ENCODE measurements at regions not wholly inside any gene's neighbourhood (a gene's known extent, or its start where the extent isn't known, plus 50 kb on each side); places are given as distances from the start of the nearest gene placed in this dataset.

- POLR2A ChIA-PET = no interaction called here
- H3K4me3 ChIP-seq (ENCODE audit: low read depth, low read length) = no peak overlapping the region
- CTCF ChIA-PET = no interaction called here
- H3K27ac ChIP-seq (ENCODE audit: extremely low read depth, low read depth, low read length) = no peak overlapping the region
- TF ChIP-seq ZNF280C (tag by site-specific recombination; IDR thresholded peaks at IDR 0.05) = no peak
- no peak for TF ChIP-seq HIC1 (tag by site-specific recombination; IDR thresholded peaks at IDR 0.05)
- no peak for TF ChIP-seq ZSCAN5A (tag by site-specific recombination; IDR thresholded peaks at IDR 0.05)
- no peak for TF ChIP-seq ZNF416 (tag by site-specific recombination; IDR thresholded peaks at IDR 0.05)
- TF ChIP-seq REST (tag by site-specific recombination; IDR thresholded peaks at IDR 0.05) = no peak
- TF ChIP-seq SP2 (tag by site-specific recombination; IDR thresholded peaks at IDR 0.05) = no peak
- no peak for TF ChIP-seq ZNF585B (tag by site-specific recombination; IDR thresholded peaks at IDR 0.05)
- no peak for TF ChIP-seq ZBTB6 (tag by site-specific recombination; IDR thresholded peaks at IDR 0.05)
- no peak for TF ChIP-seq ZNF658 (tag by site-specific recombination; IDR thresholded peaks at IDR 0.05)
- TF ChIP-seq ZNF660 (tag by site-specific recombination; IDR thresholded peaks at IDR 0.05) = no peak
- no peak for TF ChIP-seq ZBTB17 (tag by site-specific recombination; IDR thresholded peaks at IDR 0.05)
- no peak for TF ChIP-seq ZXDB (tag by site-specific recombination; IDR thresholded peaks at IDR 0.05)
- no peak for TF ChIP-seq SETDB1 (IDR thresholded peaks at IDR 0.05; ENCODE audit: insufficient read length, low read length)
- TF ChIP-seq ZNF311 (tag by site-specific recombination; IDR thresholded peaks at IDR 0.05; ENCODE audit: borderline replicate concordance) = no peak
- no peak for TF ChIP-seq ZNF148 (tag by site-specific recombination; IDR thresholded peaks at IDR 0.05; ENCODE audit: borderline replicate concordance)
- no peak for TF ChIP-seq SCRT2 (tag by site-specific recombination; IDR thresholded peaks at IDR 0.05)
- TF ChIP-seq ZNF548 (tag by site-specific recombination; IDR thresholded peaks at IDR 0.05) = no peak
- no peak for TF ChIP-seq ZBTB11 (tag by site-specific recombination; conservative IDR thresholded peaks at IDR 0.05; ENCODE audit: low read depth)
- no peaks in the 10 kb centered on the region for H3K4me1 ChIP-seq (ENCODE audit: control insufficient read depth, insufficient read depth, low read length)
- H3K36me3 ChIP-seq (ENCODE audit: control insufficient read depth in 2 of 2, insufficient read depth in 1 of 2, low read length in 2 of 2) = no peaks in the 10 kb centered on the region
- H3K9me3 ChIP-seq (ENCODE audit: control insufficient read depth, insufficient read depth, low read depth, low read length) = no peaks in the 10 kb centered on the region
These were observed 1116.2 kb downstream of the OLFM4 start for GRCh38 chr13:54144828-54145227.
